ENCODE measurements at regions not wholly inside any gene's neighbourhood (a gene's known extent, or its start where the extent isn't known, plus 50 kb on each side); places are given as distances from the start of the nearest gene placed in this dataset.
"Not testable (repeated sequence)": the region's sequence is repeated elsewhere in the genome, so short reads cannot be mapped to it uniquely, and the experiment has no call there.

GRCh38 chr3:101950510-101950909 lies 101.2 kb downstream of the NFKBIZ start:
- no peak for DNase-seq (ENCODE audit: low read depth)

DNA sequence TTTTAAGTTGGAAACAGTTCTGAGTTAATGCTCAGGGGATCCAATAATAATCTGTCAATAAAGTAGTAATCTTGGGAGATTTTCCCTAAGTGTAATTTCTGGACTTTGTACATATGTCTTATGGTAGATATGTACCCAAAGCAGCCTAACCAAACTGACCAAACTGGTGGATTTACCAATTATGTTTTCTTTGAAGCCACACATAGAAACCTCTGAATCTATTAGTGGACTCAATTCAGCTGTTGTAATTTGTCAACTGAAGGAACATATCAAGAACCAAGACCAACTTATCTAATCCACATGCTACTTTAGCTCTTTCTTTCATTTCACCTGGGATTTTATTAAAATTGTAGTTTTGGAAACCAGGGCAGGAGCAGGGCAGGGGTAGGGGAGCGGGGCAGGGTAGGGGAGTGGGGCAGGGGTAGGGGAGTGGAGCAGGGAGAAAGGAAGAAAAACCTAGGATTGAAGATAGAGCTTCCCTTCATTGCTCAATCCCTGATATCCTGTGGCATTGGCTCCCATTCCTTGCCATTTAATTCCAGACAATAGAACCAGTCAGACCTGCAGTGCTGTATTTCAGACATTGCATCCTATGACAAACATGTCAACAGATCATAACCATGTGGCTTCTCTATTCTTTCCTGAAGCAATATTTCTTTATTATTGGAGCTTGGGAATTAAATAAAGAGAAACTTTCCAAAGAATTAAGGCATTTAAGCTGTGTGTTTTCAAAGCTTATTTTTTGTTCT lies 101.8 kb downstream of the NFKBIZ start:
- DNase-seq (ENCODE audit: low read depth), result no peak

DNA sequence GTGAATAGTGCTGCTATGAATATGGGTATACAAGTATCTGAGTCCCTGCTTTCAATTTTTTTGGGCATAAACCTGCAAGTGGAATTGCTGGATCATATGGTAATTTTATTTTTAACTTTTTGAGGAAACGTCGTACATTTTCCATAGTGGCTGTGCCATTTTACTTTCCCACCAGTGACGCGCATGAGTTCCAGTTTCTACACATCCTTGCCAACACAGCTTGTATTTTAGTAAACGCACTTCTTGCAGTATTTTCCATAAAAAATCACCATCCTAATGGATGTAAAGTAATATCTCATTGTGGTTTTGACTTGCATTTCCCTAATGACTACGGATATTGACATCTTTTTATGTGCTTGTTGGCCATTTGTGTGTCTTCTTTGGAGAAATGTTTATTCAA lies 105.0 kb downstream of the NFKBIZ start:
- DNase-seq (ENCODE audit: low read depth), result no peak

DNA sequence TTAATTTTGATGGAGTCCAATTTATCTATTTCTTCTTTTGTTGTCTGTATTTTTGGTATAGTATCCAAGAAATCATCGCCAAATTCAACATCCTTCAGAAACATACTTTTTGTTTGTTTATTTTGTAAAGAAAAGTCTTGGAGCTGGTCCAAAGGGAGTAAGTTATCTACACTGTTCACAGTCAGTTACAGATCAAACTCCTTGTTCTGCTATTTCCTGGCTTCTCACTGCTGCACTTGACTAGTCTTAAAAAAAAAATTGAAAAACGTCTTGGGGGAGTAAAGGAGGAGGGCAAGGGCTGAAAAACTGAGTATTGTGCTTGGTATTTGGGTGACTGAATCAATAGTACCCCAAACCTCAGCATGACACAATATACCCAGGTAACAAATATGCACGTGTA lies 105.6 kb downstream of the NFKBIZ start:
- no peak for DNase-seq (ENCODE audit: low read depth)

DNA sequence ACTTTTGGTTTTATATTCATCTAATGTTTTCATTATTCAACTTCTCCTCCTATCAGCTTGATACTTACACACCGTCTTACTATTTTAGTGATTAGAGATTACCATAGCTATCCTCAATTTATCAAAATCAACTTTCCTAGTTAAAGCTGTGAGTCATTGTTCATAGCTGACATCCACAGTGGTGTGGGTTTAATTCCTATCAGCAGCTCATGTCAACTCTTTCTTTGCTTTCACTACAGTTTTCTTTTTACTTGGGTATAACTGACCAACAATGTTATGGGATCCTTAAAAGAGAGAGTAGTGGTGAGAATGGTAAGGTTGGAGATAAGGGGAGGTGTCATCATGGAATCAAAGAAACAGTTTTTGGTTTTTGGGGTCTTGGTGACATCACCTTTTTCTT lies 112.7 kb downstream of the NFKBIZ start:
- no peak for DNase-seq (ENCODE audit: low read depth)

GRCh38 chr3:101963902-101964362 lies 114.6 kb downstream of the NFKBIZ start:
- peak; percentile 37 for DNase-seq (ENCODE audit: low read depth)

GRCh38 chr3:101964861-101965260 lies 115.5 kb downstream of the NFKBIZ start:
- peak; percentile 36 for DNase-seq (ENCODE audit: low read depth)

DNA sequence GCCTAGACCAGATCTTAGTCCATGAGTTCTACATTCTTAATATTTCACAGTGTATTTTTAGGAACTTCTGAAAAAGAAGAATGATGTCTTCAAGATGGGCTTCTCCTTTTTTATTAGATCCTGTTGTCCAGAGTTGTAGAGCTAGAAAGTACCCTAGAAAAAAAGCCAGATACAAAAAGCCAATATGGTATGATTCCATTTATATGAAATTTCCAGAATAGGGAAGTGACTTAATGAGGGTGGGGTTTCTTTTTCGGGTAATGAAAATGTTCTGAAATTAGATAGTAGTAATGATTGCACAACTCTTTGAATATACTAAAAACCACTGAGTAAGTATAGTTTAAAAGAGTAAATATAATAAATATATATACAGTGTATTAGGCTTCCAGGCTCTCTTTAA lies 116.9 kb downstream of the NFKBIZ start:
- DNase-seq (ENCODE audit: low read depth), result no peak

- DNase-seq (ENCODE audit: low read depth), result no peak
Measured at GRCh38 chr3:101970212-101970611, 120.9 kb downstream of the NFKBIZ start.

- DNase-seq (ENCODE audit: low read depth), result no peak
Measured at GRCh38 chr3:101970905-101971304, 121.6 kb downstream of the NFKBIZ start.

DNA sequence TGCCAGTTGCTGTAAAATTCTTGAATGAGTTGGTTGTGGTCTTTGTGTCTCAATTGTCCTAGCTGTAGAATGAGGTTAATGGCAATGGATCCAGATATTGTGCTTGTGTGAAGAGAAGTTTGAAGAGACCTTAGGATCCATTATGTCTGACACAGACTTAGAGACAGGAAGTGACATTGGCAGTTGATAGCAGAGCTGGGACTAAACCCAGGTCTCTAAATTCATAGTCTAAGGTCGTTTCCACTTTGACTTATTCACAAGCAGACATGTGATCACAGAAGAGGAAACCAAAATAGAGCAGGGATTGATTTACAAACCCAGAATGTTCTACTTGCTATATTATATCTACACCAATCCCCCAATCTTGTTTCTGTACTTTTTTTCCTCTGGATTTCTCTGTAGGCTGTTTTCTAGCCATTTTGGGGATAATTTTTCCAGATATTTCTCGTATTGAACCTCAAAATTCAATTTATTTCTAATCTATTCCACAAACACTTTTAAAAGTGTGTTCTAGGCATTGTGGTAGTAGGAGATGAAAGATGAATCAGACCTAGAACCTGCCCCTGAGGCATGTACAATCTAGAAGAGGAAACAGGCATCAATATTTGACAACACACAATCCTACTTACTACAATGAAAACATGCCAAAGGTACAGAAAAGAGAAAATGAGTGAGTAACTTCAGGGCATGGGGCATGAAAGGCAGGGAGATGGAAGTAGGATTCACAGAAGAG lies 123.3 kb downstream of the NFKBIZ start:
- no peak for DNase-seq (ENCODE audit: low read depth)

GRCh38 chr3:101973163-101973505 lies 123.8 kb downstream of the NFKBIZ start:
- DNase-seq (ENCODE audit: low read depth), result no peak

DNA sequence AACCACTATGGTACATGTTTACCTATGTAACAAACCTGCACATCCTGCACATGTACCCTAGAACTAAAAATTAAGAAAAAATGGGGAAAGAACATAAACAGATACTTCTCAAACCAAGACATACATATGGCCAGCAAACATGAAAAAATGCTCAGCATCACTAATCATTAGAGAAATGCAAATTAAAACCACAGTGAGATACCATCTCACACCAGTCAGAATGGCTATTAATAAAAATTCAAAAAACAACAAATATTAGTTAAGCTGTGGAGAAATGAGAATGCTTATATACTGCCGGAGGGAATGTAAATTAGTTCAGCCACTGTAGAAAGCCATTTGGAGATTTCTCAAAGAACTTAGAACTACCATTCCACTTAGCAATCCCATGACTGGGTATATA lies 126.1 kb downstream of the NFKBIZ start:
- not testable (repeated sequence) for DNase-seq (ENCODE audit: low read depth)

- DNase-seq (ENCODE audit: low read depth), result no peak
Measured at GRCh38 chr3:101976473-101976872, 127.2 kb downstream of the NFKBIZ start.

GRCh38 chr3:101978348-101978747 lies 129.0 kb downstream of the NFKBIZ start:
- no peak for DNase-seq (ENCODE audit: low read depth)

GRCh38 chr3:101979033-101979432 lies 129.7 kb downstream of the NFKBIZ start:
- DNase-seq (ENCODE audit: low read depth), result no peak

- DNase-seq (ENCODE audit: low read depth), result no peak
Measured at GRCh38 chr3:101984356-101984755, 135.0 kb downstream of the NFKBIZ start.

DNA sequence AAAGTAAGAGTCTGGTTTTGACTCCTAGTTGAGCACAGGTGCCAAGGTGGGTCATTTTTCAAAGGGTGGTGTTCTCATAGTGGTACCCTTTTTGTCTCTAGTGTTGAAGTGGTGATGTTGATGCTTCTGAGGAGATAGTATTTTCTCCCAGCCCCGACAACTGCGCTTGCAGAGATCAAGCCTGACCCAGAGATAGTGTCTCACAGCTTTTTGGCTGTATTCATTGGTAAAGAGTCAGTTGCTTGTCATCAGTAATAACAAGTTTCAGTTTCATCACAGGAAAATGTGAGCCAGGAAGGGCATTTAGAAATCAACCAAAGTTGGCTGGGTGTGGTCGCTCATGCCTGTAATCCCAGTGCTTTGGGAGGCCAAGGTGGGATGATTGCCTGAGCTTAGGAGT lies 139.3 kb downstream of the NFKBIZ start:
- DNase-seq (ENCODE audit: low read depth), result no peak

- no peak for DNase-seq (ENCODE audit: low read depth)
Measured at GRCh38 chr3:101989578-101990200, 140.4 kb downstream of the NFKBIZ start.

GRCh38 chr3:101992863-101993262 lies 143.5 kb downstream of the NFKBIZ start:
- DNase-seq (ENCODE audit: low read depth), result no peak

GRCh38 chr3:101994386-101994785 lies 145.1 kb downstream of the NFKBIZ start:
- no peak for DNase-seq (ENCODE audit: low read depth)

GRCh38 chr3:101995371-101996046 lies 146.2 kb downstream of the NFKBIZ start:
- no peak for DNase-seq (ENCODE audit: low read depth)

- DNase-seq (ENCODE audit: low read depth), result no peak
Measured at GRCh38 chr3:101996832-101997231, 147.5 kb downstream of the NFKBIZ start.

All from fibroblast of the conjunctiva (primary cell).